ENCODE measurements at regions not wholly inside any gene's neighbourhood (a gene's known extent, or its start where the extent isn't known, plus 50 kb on each side); places are given as distances from the start of the nearest gene placed in this dataset.

- no peak overlapping the region for H3K4me3 ChIP-seq
- H3K27ac ChIP-seq = no peak overlapping the region
- no peaks in the 10 kb centered on the region for H3K4me1 ChIP-seq
- no peak for DNase-seq
- no peaks in the 10 kb centered on the region for H3K9me3 ChIP-seq
- no peak for TF ChIP-seq CTCF (IDR thresholded peaks at IDR 0.05)
- intact Hi-C loops (cut with DNase I; ENCODE audit: low total_unique reads) = no loop called here
- H3K27me3 ChIP-seq = no peaks in the 10 kb centered on the region
- H3K36me3 ChIP-seq = no peaks in the 10 kb centered on the region
Measured at GRCh38 chr6:153580776-153581175, 449.7 kb upstream of the RGS17 start.

GRCh38 chr6:153575528-153575927 lies 444.4 kb upstream of the RGS17 start:
- H3K9me3 ChIP-seq = no peaks in the 10 kb centered on the region
- H3K36me3 ChIP-seq = no peaks in the 10 kb centered on the region
- DNase-seq = no peak
- no peaks in the 10 kb centered on the region for H3K4me1 ChIP-seq
- TF ChIP-seq CTCF (IDR thresholded peaks at IDR 0.05) = no peak
- no peak overlapping the region for H3K4me3 ChIP-seq
- no peaks in the 10 kb centered on the region for H3K27me3 ChIP-seq
- intact Hi-C loops (cut with DNase I; ENCODE audit: low total_unique reads) = no loop called here
- no peak overlapping the region for H3K27ac ChIP-seq

- DNase-seq = no peak
- intact Hi-C loops (cut with DNase I; ENCODE audit: low total_unique reads) = no loop called here
Measured at GRCh38 chr6:153574231-153574630, 443.1 kb upstream of the RGS17 start.

GRCh38 chr6:153572371-153572770 lies 441.3 kb upstream of the RGS17 start:
- TF ChIP-seq CTCF (IDR thresholded peaks at IDR 0.05) = no peak
- H3K36me3 ChIP-seq = no peaks in the 10 kb centered on the region
- H3K27ac ChIP-seq = no peak overlapping the region
- no peaks in the 10 kb centered on the region for H3K9me3 ChIP-seq
- no peaks in the 10 kb centered on the region for H3K4me1 ChIP-seq
- H3K4me3 ChIP-seq = no peak overlapping the region
- no peaks in the 10 kb centered on the region for H3K27me3 ChIP-seq
- intact Hi-C loops (cut with DNase I; ENCODE audit: low total_unique reads) = no loop called here
- no peak for DNase-seq

More at GRCh38 chr6:153574231-153574630, 443.1 kb upstream of the RGS17 start:
- TF ChIP-seq CTCF (IDR thresholded peaks at IDR 0.05) = no peak
- Histone ChIP-seq H3K4me3 (no peak overlapping the region), H3K36me3 (no peaks in the 10 kb centered on the region), H3K27ac (no peak overlapping the region), H3K4me1 (no peaks in the 10 kb centered on the region), H3K9me3 (no peaks in the 10 kb centered on the region), H3K27me3 (no peaks in the 10 kb centered on the region)

GRCh38 chr6:153568628-153569027 lies 437.5 kb upstream of the RGS17 start:
- DNase-seq = no peak

More at GRCh38 chr6:153568628-153569027, 437.5 kb upstream of the RGS17 start:
- no peaks in the 10 kb centered on the region for H3K27me3 ChIP-seq
- peaks cover 0 to 11% (median 3%) of the 10 kb centered on the region in 4 donors for H3K4me1 ChIP-seq
- intact Hi-C loops (cut with DNase I; ENCODE audit: low total_unique reads) = no loop called here
- H3K4me3 ChIP-seq = no peak overlapping the region
- TF ChIP-seq CTCF (IDR thresholded peaks at IDR 0.05) = no peak
- H3K9me3 ChIP-seq = no peaks in the 10 kb centered on the region
- no peaks in the 10 kb centered on the region for H3K36me3 ChIP-seq
- no peak overlapping the region for H3K27ac ChIP-seq
